ENCODE measurements at regions not wholly inside any gene's neighbourhood (a gene's known extent, or its start where the extent isn't known, plus 50 kb on each side); places are given as distances from the start of the nearest gene placed in this dataset.
"Not testable (repeated sequence)": the region's sequence is repeated elsewhere in the genome, so short reads cannot be mapped to it uniquely, and the experiment has no call there.

GRCh38 chr6:14877758-14878157 is 368.1 kb upstream of the JARID2 start:
- no peak for DNase-seq

DNA sequence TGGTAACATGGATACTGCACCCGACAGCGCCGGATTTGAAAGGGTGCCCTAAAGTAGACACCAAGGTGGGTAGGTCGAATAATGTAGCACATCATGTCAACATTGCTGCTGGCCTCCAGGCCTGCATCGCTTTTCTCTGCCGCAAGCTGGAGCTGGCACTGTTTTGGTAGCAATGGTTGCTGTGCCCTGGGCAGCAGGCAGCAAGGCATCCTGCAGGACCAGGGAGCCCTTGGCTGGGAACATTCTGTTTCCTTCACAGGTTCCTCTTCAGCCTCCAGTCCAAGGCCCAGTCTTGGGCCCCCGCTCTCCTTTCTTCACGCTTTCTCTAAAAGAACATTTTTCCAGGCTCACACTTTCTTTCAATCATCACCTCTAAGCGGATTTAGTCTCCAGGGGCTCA is 365.8 kb upstream of the JARID2 start:
- DNase-seq: no peak

- no peak for DNase-seq
Measured at GRCh38 chr6:14880677-14881076, 365.2 kb upstream of the JARID2 start.

- no peak for DNase-seq
Measured at GRCh38 chr6:14881398-14881797, 364.5 kb upstream of the JARID2 start.

- no peak for DNase-seq
Measured at GRCh38 chr6:14882394-14883026, 363.4 kb upstream of the JARID2 start.

DNA sequence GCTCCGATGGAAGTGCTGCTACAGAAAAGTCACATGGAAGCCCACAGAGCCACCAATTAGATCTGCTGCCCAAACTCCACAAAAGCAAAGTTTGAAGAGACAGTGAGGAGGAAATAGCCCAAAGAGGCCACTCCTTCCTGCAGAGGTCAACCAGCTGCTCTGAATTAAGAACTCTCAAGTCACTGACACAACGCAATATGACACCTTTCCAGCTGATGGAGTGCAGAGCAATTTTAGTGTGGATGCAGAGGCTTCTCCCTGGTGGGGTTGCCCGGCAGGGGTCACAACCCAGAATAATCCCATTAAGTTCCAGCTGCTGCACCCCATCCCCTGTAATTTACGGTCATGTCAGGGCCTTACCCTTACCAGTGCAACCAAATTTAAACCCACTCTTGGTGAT is 361.9 kb upstream of the JARID2 start:
- no peak for DNase-seq

DNA sequence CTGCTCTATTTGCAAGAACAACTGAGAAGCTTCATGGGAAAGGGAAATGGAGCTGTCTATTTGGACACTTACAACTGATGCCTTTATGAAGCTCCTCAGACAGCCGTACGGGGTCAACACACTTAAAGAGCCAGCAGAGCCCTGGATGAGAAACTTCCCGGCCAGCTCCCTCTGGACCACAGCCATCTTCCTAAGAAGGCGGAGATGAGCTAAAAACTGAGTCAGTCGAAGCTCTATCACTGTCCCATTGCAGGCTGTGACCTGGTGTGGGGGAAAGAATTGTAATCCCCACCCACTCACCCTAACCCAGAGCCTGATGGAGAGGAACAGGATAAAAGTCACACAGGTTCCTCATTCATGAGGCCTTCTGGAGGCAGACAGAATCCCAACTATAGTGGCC is 360.4 kb upstream of the JARID2 start:
- DNase-seq: no peak

DNA sequence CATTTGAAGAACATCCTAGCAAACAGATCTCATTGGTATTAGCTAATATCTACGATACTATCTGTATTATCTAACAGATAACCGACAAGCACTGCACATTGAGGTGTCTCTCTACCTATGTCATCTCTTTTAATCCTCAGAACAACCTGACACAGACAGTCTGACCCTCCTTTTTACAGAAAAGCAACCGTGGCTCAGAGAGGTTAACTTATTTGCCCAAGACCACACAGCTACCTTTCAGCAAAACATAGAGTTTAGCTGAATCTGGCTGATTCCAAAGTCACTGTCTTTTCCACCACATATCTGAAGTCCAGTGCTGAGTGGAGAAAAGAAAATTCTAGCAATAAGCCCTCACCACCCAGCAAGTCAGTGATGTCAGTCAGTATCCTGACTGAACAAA is 358.7 kb upstream of the JARID2 start:
- no peak for DNase-seq

- no peak for DNase-seq
Measured at GRCh38 chr6:14887986-14888574, 357.8 kb upstream of the JARID2 start.

- DNase-seq: no peak
Measured at GRCh38 chr6:14888575-14889000, 357.3 kb upstream of the JARID2 start.

DNA sequence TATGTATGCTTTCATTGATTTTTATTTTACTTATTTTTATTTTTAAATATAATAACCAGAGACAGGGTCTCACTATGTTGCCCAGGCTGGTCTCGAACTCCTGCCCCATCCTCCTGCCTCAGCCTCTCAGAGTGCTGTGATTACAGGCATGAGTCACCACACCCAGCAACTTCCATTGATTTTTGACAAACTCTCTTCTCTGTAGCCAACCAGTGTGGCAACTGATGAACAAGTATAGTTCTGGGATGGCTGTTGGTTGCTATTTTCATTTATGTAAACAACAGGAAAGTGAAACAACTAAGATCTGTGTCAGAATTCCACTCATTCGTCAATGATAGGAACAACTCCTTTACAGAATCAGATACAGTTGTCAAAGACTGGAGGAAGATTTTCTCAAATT is 356.7 kb upstream of the JARID2 start:
- DNase-seq: no peak

DNA sequence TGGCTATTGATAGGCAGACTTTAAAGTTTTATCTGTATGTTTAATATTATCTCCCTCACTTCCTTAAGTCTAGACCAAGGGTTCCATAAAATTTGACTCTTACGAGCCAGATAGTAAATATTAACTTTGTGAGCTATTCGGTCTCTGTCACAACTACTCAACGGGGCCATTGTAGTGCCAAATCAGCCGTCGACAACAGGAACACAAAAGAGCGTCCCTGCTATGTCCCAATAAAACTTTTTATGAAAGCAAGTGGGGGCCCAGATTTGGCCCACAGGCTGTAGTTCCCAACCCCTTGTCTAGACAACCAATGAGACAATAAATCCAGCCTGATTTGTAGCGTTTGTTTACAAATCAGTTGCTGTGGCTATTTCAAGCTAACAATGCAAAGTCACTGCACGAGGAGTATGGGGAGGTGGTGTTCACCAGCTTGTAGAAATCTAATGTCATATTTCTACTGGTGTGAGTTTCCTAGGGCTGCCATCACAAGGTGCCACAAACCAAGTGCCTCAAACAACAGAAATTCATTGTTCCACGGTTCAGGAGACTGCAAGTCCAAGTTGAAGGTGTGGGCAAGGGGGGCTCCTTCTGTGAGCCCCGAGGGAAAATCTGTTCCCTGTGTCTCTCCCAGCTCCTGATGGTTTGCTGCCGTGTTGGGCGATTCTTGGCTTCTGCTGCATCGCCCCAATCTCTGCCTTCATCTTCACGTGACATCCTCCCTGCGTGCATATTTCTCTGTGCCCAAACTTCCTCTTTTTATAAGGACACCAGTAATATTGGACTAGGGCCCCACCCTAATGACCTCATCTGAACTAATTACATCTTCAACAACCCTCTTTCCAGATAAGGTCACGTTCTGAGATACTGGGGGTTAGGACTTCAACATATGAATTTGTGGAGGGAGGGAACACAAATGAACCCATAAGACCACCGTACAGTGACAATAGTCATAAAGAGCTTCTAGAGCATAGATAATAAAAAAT is 356.0 kb upstream of the JARID2 start:
- no peak for DNase-seq

DNA sequence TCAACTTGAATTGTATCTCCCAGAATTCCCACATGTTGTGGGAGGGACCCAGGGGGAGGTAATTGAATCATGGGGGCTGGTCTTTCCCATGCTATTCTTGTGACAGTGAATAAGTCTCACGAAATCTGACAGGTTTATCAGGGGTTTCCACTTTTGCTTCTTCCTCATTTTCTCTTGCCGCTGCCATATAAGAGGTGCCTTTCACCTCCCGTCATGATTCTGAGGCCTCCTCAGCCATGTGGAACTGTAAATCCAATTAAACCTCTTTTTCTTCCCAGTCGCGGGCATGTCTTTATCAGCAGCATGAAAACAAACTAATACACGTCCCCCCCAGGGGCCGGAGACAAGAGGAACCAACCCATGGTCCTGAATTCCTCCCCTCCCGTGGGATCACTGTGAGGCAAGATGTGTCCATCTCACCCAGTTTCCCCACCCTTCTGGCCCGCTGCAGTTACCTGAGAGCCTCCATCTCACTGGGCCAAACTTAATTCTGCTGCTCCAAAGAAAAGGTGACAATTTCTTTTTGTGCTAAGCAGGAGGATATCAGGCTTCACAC is 354.0 kb upstream of the JARID2 start:
- not testable (repeated sequence) for DNase-seq

DNA sequence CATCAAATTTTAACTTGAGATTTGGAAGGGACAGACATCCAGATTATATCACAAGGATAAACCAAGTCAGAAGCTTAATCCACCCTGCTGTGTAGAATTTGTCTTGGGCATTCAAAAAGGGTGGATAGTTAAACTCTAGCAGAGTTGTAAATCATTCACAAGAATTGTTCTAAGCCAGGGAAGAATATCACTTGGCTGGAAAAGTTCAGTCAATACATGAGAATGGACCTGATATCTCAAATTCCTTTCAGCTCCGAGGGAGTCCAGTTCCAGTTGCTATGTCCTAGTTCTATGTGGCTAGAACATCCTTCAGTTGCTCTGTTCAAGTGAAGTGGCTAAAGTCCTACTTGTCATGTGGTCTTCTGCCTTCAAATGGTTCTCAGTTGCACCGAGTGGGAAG is 351.8 kb upstream of the JARID2 start:
- DNase-seq: no peak

DNA sequence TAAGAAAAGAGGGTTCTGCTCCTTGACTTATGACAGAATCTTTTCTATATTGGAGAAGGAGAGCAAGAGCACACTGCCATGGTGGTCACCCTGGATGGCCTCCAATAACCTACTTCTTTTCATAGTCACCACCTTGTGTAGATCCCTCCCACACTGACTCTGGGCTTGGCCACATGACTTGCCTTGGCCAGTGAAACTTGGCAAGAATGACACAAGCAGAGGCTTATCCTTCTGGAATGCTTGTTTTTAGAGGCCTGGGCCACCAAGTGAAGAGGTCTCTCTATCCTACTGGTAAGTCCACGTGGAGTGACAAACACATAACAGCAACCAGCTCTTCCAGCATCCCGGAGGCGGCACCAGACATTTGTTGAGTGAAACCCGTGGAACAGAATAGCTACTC is 349.4 kb upstream of the JARID2 start:
- no peak for DNase-seq

DNA sequence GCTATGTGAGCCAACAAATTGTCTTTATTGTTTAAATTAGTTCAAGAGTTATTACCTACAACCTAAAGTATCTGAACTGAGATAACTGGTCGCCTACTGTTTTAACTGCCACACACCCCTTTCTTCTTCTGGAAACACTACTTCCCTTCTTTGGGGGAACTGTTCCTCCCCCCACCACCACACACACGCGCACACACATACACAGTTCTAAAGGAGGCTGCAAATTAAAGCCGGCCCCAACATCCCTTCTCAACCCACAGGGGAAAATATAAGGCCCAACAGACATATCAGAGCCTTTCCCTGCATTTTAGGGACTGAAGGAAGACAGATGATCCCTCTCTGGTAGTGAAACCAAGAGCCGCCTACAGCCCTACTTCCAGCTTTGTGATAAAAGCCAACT is 348.0 kb upstream of the JARID2 start:
- DNase-seq: no peak

GRCh38 chr6:14899441-14899840 is 346.4 kb upstream of the JARID2 start:
- DNase-seq: not testable (repeated sequence)

- no peak for DNase-seq
Measured at GRCh38 chr6:14900919-14901318, 344.9 kb upstream of the JARID2 start.

GRCh38 chr6:14903176-14904038 is 342.5 kb upstream of the JARID2 start:
- no peak for DNase-seq

DNA sequence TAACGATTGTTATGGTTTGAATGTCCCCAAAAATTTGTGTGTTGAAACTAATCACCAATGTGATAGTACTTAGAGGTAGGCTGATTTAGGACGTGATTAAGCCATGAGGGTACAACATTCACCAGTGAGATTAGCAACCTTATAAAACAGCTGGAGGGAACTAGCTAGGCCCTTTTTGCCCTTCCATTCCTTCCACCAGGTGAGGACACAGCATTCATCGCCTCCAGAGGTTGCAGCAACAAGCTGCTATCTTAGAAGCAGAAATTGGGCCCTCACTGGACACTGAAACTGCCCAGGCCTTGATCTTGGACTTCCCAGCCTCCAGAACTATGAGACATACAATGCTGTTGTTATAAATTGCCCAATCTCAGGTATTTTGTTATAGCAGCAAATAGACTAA is 340.7 kb upstream of the JARID2 start:
- DNase-seq: no peak

DNA sequence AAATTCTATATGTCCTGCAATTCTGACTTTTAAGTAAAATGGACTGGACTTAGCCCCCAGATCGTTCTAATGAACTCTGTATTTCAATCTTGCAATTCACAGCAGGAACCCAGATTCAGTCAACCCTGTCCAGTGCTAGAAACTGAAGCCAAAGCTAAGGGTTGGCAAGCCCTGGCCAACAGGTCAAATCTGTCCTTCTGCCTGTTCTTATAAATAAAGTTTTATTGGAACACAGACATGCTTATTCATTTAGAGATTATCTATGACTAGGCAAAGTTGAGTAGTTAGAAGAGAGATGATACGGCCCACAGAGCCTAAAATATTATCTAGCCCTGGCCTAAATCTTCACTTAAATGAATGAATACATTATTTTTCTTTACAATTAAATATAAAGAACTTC is 339.2 kb upstream of the JARID2 start:
- DNase-seq: no peak

DNA sequence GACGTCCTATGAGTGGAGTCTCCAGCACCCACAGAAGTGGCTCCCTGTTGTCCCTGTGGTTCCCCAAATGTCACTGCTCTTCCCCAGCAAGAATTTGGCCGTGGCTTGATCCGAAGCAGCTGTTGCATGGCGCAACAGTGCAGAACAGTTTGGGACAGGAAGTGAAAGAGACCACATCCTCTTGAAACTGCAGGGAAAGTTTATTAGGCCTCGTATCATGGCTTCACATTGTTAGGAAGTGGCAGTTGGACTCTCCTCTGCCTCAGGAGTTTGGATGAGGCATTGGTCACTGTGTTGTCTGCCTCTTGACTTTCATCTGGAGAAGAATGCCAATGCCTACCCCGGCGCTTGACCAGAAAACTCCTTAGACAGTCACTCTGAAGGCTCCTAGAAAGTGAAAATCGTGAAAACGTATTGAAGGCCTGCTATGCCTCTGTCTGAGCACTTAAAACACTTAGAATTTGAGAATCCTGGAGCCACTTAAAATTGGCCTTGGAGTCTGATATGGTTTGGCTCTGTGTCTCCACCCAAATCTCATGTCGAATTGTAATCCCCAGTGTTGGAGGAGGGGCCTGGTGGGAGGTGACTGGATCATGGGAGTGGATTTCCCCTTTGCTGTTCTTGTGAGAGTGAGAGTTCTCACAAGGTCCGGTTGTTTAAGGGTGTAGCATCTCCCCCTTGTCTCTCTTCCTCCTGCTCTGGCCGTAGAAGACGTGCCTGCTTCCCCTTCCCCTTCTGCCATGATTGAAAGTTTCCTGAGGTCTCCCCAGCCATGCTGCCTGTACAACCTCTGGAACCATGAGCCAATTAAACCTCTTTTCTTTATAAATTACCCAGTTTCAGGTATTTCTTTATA is 334.9 kb upstream of the JARID2 start:
- DNase-seq: no peak
